Stimulated activated CD8-positive, alpha-beta memory T cell treated with anti-CD3 and anti-CD28 coated beads, Interleukin-12 subunit alpha, Interleukin-12 subunit beta, amount 100 ng/mL, for 1 hour (primary cell): ENCODE measurements at regions not wholly inside any gene's neighbourhood (a gene's known extent, or its start where the extent isn't known, plus 50 kb on each side); places are given as distances from the start of the nearest gene placed in this dataset.
"Not testable (repeated sequence)": the region's sequence is repeated elsewhere in the genome, so short reads cannot be mapped to it uniquely, and the experiment has no call there.

Experiments used
- DNase-seq: peaks from one replicate; pipeline ENCODE4 v3.0.0-alpha.2; 2020; ENCODE audit warnings: low read depth

DNA sequence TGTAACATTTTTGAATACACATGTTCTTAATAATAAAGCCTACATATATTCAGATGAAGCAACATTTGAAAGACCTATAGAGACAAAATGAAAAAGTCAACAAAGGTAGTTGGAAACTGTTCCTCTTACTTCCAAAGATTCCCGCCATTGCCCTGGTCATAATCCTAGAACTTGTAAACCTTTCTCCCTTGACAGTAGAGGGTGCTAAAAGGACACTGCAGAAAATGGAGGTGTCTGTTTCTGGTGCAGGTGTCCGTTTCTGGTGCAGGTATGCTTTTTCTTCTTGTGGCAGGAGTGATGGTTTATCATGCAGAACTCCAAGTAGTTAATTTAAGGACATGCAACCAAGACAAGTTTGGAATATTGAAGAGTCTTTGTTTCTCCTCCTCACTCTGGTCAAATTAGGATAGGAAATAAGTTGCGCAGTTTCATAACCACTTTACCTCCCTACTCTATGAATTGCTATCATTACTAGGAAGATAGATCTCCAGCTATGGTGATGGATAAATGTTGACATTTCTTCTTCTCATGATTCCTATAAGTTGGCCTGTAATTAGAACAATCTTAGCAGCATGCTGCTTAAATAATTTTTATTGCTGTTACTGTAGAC lies 56.0 kb upstream of the FAM174A start:
- no peak for DNase-seq

DNA sequence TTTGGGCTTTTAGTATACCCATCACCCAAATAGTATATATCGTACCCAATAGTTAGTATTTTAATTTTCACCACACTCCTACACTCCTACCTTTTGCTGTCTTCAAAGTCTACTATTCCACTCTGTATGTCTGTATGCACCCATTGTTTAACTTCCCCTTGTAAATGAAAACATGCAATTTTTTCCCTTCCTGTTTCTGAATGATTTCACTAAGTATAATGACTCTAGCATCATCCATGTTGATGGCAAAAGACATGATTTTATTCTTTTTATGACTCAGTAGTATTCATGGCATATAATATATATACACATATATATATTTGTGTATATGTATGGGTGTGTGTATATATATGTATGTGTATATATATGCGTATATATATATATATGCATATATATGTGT lies 63.1 kb upstream of the FAM174A start:
- DNase-seq, result no peak

DNA sequence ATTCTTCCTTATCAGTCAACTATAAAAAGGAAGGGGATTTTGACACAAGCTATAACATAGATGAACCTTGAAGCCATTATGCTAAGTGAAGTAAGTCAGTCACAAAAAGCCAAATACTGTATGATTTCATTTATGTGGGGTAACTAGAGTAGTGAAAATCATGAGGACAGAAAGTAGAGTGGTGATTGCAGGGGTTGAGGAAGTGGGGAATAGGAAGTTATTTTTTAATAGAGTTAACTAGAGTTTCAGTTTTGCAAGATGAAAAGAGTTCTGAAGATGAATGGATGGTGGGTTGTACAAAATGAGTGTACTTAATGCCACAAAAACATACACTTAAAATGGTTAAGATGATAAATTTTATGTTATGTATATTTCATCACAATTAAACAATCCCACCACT lies 65.4 kb upstream of the FAM174A start:
- no peak for DNase-seq

DNA sequence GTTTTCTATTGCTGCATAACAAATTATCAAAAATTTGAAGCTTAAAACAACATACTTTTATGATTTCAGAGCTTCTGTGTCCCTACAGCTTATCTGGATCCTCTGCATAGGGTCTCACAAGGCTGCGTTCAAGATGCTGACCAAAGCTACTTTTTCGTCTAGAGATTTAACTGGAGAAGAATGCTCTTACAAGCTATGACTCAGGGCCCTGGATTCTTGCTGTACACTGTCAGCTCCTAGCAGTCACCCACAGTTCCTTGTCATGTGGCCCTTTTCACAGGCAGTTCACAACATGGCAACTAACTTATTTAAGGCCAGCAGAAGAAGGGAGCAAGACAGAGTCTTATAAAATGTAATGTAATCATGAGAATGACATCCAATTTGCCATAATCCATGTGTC lies 70.8 kb upstream of the FAM174A start:
- DNase-seq, result no peak

DNA sequence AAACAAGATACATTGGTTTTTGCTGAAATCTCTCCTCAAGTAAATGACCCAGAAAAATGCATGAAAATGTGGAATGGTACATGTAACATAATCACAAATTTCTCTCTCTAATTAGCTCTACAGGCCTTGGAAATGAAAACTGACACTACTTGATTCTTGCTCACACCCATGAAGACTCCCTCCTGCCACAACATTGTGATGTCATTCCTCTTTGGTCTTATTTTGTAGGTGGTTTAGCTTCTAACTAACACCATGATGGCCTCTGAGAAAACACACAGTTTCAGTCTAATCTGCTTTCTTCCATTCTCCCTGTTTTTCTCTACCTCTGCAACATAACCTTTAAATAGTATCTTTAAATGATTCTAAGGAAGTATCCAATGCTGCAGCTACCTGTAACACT lies 78.6 kb upstream of the FAM174A start:
- DNase-seq, result no peak

DNA sequence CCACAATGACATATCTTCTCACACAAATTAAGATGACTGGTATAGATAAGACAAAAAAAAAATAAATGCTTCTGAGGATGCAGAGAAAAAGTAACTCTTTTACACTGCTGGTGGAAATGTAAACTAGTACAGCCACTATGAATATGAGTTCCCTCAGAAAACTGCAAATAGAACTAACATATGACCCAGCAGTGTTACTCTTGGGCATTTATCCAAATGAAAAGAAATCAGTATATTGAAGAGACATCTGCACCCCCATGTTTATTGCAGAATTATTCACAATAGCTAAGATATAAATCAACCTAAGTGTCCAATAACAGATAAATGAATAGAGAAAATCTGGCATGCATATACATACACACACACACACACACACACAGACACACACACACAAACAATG lies 83.0 kb upstream of the FAM174A start:
- no peak for DNase-seq

DNA sequence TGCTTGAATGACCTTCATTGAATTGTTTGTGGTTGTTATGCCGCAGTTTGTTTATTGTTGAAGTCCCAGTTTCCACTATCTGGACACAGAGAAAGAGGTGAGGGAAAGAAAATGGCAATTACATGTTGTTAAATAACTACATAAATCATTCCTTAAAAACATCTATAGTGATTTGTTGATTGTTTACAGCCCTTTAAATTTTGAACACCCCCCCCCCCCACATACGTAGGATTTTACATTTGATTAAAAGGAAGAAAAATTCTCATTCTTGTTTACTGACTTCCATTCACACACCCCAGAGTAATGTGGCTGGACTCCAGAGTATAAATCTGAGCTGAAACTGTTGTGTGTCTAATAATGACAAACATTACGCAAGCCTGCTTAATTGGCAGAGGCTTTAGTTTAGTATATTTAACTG lies 87.1 kb upstream of the FAM174A start:
- DNase-seq, result no peak

DNA sequence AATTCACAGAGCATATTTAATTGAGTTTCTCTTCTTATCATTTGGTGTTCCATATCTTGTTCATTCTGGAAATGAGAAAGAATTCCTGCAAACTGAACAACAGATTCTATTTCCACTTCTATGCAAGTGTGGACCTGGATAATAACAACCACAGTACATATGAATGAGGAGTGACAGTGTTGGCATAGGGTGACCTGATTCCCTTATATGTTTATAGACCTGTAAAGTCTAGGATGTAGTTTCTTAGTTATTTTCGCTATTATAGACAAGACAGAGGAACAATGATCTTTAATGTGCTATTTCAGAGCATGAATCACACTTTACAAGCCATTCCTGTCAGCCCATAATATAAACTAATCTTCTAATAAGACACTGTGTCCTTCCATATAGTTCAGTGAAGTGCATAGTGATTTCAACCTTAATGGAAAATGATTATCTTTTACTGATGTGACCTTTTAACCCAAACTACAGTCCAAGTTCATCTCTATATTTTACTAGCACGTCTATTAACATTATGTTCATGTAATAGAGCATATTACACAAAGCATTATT lies 88.2 kb upstream of the FAM174A start:
- DNase-seq, result no peak

DNA sequence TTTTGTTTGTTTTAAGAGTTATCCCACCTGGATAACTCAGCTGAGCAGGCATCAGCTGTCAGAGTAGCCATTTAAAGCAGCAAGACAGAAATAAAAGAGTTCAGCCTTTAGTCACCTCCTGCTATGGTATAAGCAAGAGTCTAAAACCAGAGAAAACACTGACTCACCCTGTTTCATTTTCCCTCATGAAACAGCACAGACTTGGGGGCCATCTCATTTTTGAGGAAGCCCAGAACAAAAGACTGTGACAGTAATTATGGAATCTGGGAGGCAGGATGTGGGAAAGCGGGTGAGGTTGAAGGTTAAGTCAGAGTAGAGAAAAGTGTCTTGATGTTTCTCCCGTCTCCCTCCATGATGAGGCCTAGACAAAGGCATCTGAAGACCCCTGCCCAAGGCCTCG lies 90.2 kb upstream of the FAM174A start:
- DNase-seq, result no peak

DNA sequence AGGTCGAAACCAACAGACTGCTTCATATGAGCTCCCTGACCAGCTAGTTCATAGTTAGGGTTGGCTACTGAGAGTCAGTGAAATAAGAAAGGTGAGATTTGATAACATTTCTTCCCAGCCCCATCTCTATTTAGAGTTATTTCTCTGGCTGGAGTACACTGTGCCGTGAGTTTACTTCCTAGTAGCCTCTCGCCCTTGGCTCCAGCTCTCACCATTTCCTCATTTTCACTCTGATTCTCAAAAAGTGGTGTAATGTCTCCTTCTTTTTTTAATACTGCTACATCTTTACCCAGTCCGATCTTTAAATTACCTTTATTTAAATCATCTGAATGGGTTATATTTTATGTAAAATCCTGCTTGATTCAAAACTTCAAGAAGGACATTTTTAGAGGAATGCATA lies 100.4 kb upstream of the FAM174A start:
- DNase-seq, result no peak

DNA sequence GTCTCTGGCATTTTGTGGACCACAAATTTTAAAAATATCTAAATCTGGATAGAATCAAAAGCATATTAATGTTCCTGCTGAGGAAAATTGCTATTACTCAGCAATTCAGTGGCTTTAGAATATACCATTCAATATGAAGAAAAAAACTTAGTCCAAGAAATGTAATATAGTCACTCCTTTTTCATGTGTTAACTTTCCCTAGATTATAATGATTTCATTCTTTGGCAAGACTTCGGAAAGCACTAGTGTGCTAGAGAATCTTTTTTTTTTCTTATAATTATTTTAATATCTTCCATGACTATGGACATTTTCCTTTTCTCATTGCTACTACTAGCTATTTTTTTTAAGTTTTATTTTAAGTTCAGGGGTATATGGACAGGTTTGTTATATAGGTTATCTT lies 102.4 kb upstream of the FAM174A start:
- DNase-seq, result no peak

DNA sequence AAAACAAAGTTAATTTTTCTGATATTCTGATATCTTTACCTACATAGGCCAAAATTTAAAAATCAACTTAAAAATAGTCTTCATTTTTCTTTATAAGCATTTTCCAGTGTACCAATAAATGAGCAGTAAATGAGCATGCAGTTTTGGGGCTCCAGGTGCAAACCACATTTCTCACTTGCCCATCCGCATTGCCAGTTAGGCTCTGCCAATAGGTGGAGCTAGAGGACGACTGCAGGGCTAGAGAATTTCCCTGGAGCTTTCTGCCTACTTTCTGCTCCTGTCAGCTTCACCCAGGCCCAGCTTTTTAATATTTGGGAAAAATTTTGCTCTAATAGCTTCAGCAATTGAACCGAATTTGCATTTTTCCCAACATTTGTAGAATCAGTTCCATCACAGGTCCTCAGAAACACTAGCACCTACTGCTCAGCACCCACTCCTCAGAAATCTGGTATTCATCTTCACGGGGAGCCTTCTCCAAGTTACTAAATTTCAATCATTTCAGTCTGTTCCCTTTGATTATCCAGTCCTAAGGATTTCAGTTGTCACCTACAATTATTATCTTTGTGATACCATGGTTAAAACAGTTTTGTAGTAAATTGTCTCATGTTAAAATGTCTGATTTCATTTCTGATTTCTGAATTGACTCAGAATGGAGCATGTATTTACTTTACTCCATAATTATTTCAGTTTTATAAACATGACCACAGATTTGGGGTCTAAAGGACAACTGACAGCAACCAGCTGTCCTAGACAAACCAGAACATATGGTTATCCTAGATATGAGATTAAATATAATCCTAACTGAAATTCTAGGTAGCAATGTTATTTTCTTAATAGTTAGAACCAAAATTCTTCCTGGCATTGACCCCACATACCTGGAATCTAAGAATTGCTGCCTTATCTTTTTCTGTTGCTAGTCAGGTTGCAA lies 104.6 kb upstream of the FAM174A start:
- no peak for DNase-seq

DNA sequence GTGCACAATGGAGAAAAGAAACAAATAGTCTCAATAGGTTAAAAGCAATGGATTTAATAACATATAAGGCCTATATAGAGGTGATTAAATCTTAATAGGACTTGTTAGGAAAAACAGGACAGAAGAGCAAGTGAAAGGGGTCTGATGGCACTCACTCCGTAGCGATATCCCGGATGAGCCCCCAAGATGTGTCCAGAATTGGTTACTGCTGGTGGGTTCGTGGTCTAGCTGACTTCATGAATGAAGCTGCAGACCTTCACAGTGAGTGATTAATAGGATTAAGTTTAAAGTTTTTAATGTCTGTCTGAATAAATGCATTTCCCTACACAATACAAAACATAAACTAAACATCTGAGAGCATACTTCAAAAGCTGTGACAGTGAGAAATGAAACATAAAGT lies 110.4 kb upstream of the FAM174A start:
- no peak for DNase-seq

DNA sequence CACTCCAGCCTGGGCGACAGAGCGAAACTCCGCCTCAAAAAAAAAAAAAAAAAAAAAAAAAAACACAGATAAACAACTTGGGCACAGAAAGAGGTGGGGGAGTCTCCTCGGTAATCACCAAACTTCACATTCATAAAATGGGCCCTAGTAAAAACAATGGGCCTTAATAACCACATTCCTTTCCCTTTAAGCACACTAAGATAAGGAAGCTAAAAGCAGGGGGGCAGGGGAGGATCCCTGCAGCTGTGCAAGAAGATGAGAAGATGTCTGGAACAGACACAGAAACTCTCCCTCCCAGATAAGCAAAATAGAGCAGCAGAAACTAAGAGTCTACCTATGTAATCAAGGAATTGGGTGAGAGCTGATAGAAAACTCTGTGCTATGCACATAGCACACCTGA lies 111.2 kb upstream of the FAM174A start:
- DNase-seq, result no peak

DNA sequence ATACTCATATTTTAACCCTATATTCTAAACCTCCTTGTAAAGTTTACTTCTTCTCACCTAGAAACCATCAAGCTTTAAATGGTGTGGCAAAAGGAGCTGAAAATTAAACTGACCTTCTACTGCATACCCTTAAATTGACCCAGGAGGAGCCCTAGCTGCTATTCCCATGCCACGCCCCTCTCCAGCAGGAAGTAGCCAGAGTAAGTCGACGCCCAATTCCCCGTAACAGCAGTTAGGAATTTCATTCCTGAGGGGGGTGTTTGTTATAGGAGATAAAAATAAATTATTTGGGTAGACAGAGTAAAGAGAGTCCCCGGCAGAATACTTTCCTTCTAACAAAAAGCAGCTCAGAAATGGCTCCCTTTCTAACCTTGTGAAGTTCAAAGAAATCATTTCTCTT lies 111.8 kb upstream of the FAM174A start:
- DNase-seq, result no peak

DNA sequence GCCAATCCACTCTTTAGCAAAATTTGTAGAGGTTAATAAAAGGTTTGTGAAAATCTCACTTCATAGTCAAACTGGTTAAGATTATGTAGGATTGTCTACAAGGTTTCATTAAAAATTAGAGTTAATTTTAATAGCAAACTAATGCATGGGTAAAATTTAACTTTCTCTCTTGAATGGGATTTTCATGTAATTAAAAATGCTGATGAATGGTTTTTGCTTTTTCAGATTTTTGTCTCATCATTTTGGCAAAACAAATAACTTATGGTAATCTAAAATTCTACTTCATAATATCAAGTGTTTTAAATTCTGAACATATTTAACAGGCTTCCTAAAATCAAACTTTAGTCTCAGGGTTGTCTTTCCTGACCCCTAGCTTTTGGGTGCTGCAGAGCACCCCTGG lies 113.8 kb upstream of the FAM174A start:
- no peak for DNase-seq

DNA sequence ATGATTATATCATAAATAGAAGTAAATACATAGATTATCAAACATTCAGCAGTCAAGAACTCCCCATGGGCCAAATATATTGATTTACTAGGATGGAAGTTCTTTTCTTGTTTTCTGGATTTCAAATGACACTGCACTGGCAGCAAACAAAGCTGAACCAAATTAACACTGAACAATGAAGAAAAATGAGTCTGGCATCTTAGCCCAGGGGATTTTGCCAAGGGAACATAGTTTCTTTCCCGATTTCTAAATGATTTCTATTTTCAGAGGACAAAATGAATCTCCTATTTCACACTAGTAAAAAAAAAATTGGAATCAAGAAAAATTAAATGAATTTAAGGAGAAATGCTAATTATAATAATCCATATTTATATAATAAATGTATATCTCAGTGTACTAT lies 116.9 kb upstream of the FAM174A start:
- DNase-seq, result no peak

DNA sequence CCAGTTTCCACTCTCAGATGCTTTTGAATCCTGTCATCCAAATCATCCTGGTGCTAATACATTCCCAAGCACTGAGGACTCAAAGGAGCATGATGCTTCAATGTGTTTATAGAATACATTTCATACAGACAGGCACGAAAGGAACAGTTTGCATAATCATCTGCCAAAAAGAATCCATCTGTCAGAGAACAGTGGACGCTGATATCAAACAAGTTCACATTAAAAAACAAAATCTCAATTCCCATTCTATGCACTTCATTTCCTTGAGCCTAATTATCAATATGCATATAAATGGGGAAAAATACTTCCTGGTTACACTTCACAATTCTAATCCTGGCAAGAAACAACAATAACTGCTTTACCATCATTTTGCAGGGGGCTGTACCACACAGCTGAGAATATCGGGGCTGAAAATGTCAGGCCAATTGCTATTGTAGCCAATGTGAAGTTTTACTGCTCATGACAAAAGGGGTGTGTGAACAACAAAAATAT lies 125.5 kb upstream of the FAM174A start:
- no peak for DNase-seq

DNA sequence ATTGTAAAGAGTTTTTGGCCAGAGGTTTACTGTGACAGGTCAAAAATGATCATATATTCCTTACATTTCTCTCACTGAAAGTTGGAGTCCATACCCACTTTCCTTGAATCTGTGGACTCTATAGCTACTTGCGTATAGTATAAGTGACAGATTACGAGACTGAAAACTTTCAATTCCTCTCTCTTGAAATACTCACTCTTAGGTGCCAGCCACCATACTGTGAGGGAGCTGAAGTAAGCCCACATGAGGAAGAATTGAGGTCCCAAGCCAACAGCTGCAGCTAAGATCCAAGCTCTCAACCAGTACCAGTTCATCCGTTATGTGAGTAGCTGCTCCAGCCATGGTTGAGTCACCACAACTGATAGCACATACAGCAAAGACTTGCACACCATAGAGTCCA lies 128.1 kb upstream of the FAM174A start:
- DNase-seq, result no peak

DNA sequence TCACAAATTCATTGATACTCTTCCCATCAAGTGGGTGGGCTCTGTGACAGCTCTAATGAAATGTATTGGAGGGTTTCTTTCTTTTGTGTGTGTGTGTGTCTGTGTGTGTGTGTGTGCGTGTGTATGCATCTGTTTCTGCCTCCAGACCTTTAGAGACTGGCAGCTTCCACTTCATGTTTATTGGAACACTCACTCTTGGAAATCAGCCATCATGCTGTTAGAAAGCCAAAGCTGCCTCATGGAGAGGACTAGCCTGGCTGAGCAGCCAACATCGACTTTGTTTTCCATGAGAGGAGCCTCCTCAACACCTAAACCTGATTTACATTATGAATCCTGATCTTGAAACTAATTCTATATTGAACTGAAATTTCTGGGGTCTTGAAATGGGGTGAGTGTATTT lies 128.5 kb upstream of the FAM174A start:
- DNase-seq, result no peak

DNA sequence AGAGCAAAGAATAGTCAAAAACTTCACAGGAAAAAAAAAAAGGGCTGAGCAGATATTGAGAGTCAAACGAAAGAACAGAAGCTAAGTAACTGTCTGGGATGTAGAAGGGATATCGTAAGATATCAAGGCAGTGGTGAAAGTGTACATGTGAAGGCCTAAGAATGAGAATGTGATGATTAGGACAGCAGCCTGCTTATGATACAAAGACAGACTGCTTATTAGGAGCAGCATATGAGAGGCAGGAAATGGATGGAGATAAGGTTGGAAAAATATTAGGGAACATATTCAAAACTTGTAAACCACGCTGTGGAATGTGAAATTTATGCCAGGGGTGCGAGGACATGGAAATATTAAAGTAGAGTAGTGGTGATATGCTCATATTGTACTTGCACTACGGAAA lies 133.1 kb upstream of the FAM174A start:
- DNase-seq, result no peak

DNA sequence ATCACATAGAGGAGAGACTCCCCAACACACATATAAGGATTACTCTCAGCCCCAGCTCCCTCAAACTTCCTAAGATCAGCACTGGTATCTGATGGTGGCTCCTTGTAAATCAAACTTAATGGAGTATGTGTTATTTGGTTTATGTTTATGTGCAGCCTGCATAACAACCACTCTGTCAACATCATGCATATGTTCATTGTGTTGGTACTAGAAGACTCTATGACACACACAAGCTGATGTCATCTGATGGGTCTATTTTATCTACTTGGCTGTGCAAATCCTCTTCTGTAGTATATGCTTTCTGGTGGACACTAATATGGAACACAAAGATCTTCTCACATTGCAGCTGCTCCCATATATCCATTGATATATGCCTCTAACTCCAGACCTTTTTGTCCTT lies 134.0 kb upstream of the FAM174A start:
- no peak for DNase-seq

DNA sequence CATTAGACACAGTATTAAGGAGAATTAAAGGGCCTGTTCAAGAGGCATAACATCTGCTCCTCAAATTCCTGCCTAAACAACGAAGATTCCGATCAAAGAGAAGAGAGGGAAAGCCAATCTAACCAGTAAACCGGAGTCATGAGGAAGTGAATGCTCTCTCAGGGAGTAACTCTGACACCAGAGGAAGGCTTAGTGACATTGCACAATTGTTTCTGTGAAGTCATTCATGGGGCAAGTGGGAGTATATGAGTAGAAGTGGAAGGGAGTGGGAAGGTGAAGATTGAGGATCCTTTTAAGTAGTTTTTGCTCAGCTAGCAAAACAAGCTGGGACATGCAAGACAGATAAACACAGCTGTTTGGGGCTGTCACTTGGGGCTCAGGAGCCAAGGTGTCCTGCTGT lies 136.4 kb upstream of the FAM174A start:
- not testable (repeated sequence) for DNase-seq
